Activated naive CD8-positive, alpha-beta T cell treated with anti-CD3 and anti-CD28 coated beads, Interleukin-2, amount 50 U/mL, for 24 hours (primary cell): ENCODE measurements at regions not wholly inside any gene's neighbourhood (a gene's known extent, or its start where the extent isn't known, plus 50 kb on each side); places are given as distances from the start of the nearest gene placed in this dataset.
"Not testable (repeated sequence)": the region's sequence is repeated elsewhere in the genome, so short reads cannot be mapped to it uniquely, and the experiment has no call there.

ENCODE experiments used
- ATAC-seq: fragments of 150-1000 bp; cut with Tn5 transposase; one replicate; pipeline ENCODE4 v1.10.0; 2021
- DNase-seq: peaks from one replicate; pipeline ENCODE4 v3.0.0; 2021
- H3K27ac Mint-ChIP-seq: one replicate; pipeline ENCODE4 v1.8.0; 2021; ENCODE audit warnings: mild to moderate bottlenecking, mixed read lengths
- H3K27me3 Mint-ChIP-seq: one replicate; pipeline ENCODE4 v1.8.0; 2021; ENCODE audit warnings: mixed read lengths
- H3K36me3 Mint-ChIP-seq: one replicate; pipeline ENCODE4 v1.8.0; 2021; ENCODE audit warnings: low read depth, mixed read lengths
- H3K4me1 Mint-ChIP-seq: one replicate; pipeline ENCODE4 v1.8.0; 2021; ENCODE audit warnings: mixed read lengths
- H3K4me3 Mint-ChIP-seq: one replicate; pipeline ENCODE4 v1.8.0; 2021; ENCODE audit warnings: mild to moderate bottlenecking, moderate library complexity, mixed read lengths
- H3K9me3 Mint-ChIP-seq: one replicate; pipeline ENCODE4 v1.8.0; 2021; ENCODE audit warnings: mixed read lengths

- not testable (repeated sequence) for DNase-seq, H3K27ac Mint-ChIP-seq, H3K36me3 Mint-ChIP-seq, H3K4me1 Mint-ChIP-seq, ATAC-seq, H3K4me3 Mint-ChIP-seq, H3K9me3 Mint-ChIP-seq
- H3K27me3 Mint-ChIP-seq, result peaks cover 13% of the 10 kb centered on the region
These were observed 185.9 kb upstream of the ZNF644 start for GRCh38 chr1:91207691-91208090.

DNA sequence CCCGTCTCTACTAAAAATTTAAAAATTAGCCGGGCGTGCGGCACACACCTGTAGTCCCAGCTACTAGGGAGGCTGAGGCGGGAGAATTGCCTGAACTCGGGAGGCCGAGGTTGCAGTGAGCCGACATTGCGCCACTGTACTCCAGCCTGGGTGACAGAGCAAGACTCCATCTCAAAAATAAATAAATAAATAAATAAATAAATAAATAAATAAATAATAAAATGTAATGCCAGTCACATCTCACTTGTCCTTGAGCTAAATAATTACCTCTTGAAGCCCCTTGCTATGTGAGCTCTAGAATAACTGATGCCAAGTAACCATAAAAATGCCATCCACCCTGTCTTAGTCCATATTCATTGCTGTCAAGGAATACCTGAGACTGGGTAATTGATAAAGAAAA is 182.3 kb upstream of the ZNF644 start:
- not testable (repeated sequence) for H3K9me3 Mint-ChIP-seq, H3K4me1 Mint-ChIP-seq, H3K4me3 Mint-ChIP-seq, ATAC-seq, H3K36me3 Mint-ChIP-seq, H3K27ac Mint-ChIP-seq, DNase-seq
- H3K27me3 Mint-ChIP-seq, result peaks cover 11% of the 10 kb centered on the region

GRCh38 chr1:91201694-91202093 is 179.9 kb upstream of the ZNF644 start:
- ATAC-seq, result no peak
- no peak overlapping the region for H3K4me3 Mint-ChIP-seq

DNA sequence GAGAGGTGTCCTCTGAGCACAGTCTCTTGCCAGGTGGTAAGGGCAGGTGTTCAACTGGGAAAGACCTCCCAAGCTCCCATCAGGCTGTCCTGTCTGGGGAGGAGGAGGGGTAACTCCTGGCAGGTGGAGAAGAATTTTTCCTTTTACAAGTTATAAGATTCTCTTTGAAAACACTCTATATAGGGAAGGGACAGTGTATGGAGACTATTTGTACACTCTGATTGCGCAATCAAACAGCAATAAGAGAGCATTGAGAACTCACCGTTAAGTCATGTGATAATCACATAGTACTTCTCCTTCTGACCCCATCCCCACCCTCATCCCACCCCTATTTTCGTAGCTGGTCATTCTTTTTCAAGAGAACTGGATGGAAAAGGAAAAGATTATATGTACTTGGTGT is 179.3 kb upstream of the ZNF644 start:
- Mint-ChIP-seq H3K4me3 (no peak overlapping the region), H3K4me1 (no peaks in the 10 kb centered on the region), H3K9me3 (no peaks in the 10 kb centered on the region), H3K27me3 (peaks cover 7% of the 10 kb centered on the region), H3K36me3 (no peaks in the 10 kb centered on the region), H3K27ac (no peak overlapping the region)
- DNase-seq (no peak), ATAC-seq (no peak)

More at GRCh38 chr1:91201694-91202093, 179.9 kb upstream of the ZNF644 start:
- Mint-ChIP-seq H3K4me1 (no peaks in the 10 kb centered on the region), H3K27me3 (peaks cover 7% of the 10 kb centered on the region), H3K36me3 (no peaks in the 10 kb centered on the region), H3K9me3 (no peaks in the 10 kb centered on the region), H3K27ac (no peak overlapping the region)
- no peak for DNase-seq

DNA sequence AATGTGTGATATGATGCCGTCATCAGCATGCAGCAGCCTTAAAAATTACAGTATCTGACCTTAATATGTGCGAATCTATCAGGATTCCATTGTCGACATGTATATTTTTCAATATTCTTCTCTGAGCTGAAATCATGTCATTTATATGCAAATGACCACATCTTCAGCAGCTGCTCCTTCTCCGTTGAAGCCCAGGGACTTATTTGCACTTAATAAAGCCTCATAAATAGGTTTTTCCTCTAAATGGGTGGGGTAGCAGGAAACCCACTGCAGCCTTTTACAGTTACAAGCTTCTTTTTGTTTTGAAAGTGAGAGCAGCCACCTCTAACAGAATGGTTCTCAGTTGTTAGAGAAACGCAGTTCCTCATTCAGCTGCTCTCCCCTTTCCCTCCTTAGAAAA is 178.8 kb upstream of the ZNF644 start:
- Mint-ChIP-seq H3K27ac (no peak overlapping the region), H3K9me3 (no peaks in the 10 kb centered on the region), H3K36me3 (no peaks in the 10 kb centered on the region), H3K27me3 (peaks cover 7% of the 10 kb centered on the region), H3K4me1 (no peaks in the 10 kb centered on the region), H3K4me3 (no peak overlapping the region)
- ATAC-seq (no peak), DNase-seq (no peak)

GRCh38 chr1:91199988-91200387 is 178.2 kb upstream of the ZNF644 start:
- no peak overlapping the region for H3K27ac Mint-ChIP-seq
- H3K27me3 Mint-ChIP-seq, result peaks cover 7% of the 10 kb centered on the region
- DNase-seq (no peak), ATAC-seq (no peak)
- H3K4me1 Mint-ChIP-seq, result no peaks in the 10 kb centered on the region
- no peaks in the 10 kb centered on the region for H3K36me3 Mint-ChIP-seq
- H3K9me3 Mint-ChIP-seq, result no peaks in the 10 kb centered on the region
- no peak overlapping the region for H3K4me3 Mint-ChIP-seq

- Mint-ChIP-seq H3K9me3 (peaks cover 6% of the 10 kb centered on the region), H3K27me3 (peaks cover 14% of the 10 kb centered on the region), H3K36me3 (no peaks in the 10 kb centered on the region), H3K4me1 (no peaks in the 10 kb centered on the region), H3K27ac (no peak overlapping the region), H3K4me3 (no peak overlapping the region)
- DNase-seq (no peak), ATAC-seq (no peak)
These were observed 169.2 kb upstream of the ZNF644 start for GRCh38 chr1:91190996-91191395.

DNA sequence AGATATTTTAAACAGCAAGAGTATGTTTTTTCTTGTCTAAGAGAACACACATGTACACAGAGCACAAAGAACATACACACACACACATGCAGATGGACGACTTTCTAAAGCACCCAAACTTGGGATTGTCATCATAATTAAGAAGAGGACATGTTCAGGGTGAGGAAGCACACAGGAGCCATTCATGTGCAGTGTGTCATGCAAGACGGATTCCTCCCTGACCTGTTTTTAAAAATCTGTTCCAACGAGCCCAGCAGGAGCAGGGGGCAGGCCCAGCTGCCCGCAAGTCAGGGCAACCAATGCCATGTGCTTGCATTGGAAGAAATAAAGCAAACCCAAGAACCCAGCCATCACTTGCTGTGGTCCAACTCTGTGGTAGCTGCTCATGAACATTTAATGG is 167.3 kb upstream of the ZNF644 start:
- DNase-seq, result no peak
- Mint-ChIP-seq H3K27ac (no peak overlapping the region), H3K36me3 (no peaks in the 10 kb centered on the region), H3K4me3 (no peak overlapping the region), H3K9me3 (peaks cover 15% of the 10 kb centered on the region), H3K27me3 (peaks cover 20% of the 10 kb centered on the region), H3K4me1 (no peaks in the 10 kb centered on the region)
- no peak for ATAC-seq

DNA sequence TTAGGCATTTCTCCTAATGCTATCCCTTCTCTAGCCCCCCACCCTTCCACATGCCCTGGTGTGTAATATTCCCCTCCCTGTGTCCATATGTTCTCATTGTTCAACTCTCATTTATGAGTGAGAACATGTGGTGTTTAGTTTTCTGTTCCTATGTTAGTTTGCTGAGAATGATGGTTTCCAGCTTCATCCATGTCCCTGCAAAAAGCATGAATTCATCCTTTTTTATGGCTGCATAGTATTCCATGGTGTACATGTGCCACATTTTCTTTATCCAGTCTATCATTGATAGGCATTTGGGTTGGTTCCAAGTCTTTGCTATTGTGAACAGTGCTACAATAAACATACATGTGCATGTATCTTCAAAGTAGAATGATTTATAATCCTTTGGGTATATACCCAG is 161.0 kb upstream of the ZNF644 start:
- H3K27ac Mint-ChIP-seq, H3K4me1 Mint-ChIP-seq, H3K4me3 Mint-ChIP-seq, ATAC-seq, H3K36me3 Mint-ChIP-seq, DNase-seq: not testable (repeated sequence)
- H3K9me3 Mint-ChIP-seq, result peaks cover 15% of the 10 kb centered on the region
- peaks cover 12% of the 10 kb centered on the region for H3K27me3 Mint-ChIP-seq

GRCh38 chr1:91176250-91176649 is 154.4 kb upstream of the ZNF644 start:
- DNase-seq, result no peak
- Mint-ChIP-seq H3K9me3 (no peaks in the 10 kb centered on the region), H3K36me3 (no peaks in the 10 kb centered on the region), H3K4me1 (no peaks in the 10 kb centered on the region), H3K27me3 (peaks cover 28% of the 10 kb centered on the region), H3K27ac (no peak overlapping the region), H3K4me3 (no peak overlapping the region)
- ATAC-seq, result no peak

GRCh38 chr1:91174734-91175133 is 152.9 kb upstream of the ZNF644 start:
- ATAC-seq (no peak), DNase-seq (no peak)
- no peaks in the 10 kb centered on the region for H3K4me1 Mint-ChIP-seq
- H3K27me3 Mint-ChIP-seq, result peaks cover 28% of the 10 kb centered on the region
- H3K27ac Mint-ChIP-seq, result no peak overlapping the region
- no peak overlapping the region for H3K4me3 Mint-ChIP-seq
- no peaks in the 10 kb centered on the region for H3K9me3 Mint-ChIP-seq
- no peaks in the 10 kb centered on the region for H3K36me3 Mint-ChIP-seq

DNA sequence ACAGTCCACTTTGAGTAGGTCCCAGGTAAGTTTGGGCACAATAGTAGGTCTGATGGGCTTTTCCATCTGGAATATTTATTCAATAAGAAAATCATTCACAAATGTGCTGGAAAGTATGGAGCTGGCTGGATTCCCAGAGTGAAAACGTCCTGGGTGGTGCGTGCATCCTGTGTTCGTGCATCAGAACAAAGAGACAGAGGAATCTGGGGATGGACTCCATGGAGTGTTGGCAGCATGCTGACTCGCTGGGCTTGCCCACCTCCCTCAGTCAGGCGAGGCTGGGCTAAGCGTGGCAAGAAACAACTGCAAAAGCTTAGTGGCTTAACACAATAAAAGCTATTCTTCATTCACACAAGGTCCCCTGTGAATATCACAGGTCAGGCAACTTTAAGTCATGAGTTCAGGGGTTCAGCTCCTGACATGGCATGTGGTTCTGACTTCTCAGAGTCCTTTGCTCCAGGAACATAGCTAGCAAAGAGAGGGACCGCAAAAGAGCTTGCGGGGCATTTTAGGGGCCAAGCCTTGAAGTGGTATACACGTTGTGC is 151.6 kb upstream of the ZNF644 start:
- no peak overlapping the region for H3K27ac Mint-ChIP-seq
- H3K36me3 Mint-ChIP-seq, result no peaks in the 10 kb centered on the region
- H3K27me3 Mint-ChIP-seq, result peaks cover 28% of the 10 kb centered on the region
- DNase-seq (no peak), ATAC-seq (no peak)
- H3K9me3 Mint-ChIP-seq, result no peaks in the 10 kb centered on the region
- H3K4me1 Mint-ChIP-seq, result no peaks in the 10 kb centered on the region
- H3K4me3 Mint-ChIP-seq, result no peak overlapping the region

DNA sequence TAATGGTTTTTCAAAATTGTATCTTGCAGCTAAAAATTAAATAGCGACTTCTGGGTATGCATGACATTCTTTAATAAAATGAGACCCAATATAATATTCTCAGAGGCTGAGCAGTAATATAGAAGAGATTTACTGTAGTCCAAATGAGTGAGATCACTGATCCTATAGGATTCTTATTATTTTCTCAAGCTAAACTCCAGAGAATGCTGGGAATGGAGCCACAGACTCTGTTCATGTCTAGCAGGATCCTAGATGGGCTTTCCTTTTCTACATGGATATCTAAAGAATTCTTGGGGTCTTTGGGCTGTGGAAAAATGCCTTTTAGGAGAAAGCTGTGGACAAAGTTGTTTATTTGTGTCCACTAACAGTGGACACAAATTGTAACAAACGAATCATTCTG is 150.7 kb upstream of the ZNF644 start:
- H3K27me3 Mint-ChIP-seq, result peaks cover 28% of the 10 kb centered on the region
- H3K4me3 Mint-ChIP-seq, result no peak overlapping the region
- ATAC-seq (no peak), DNase-seq (no peak)
- no peaks in the 10 kb centered on the region for H3K36me3 Mint-ChIP-seq
- no peaks in the 10 kb centered on the region for H3K4me1 Mint-ChIP-seq
- H3K27ac Mint-ChIP-seq, result no peak overlapping the region
- H3K9me3 Mint-ChIP-seq, result no peaks in the 10 kb centered on the region

GRCh38 chr1:91171898-91172297 is 150.1 kb upstream of the ZNF644 start:
- no peaks in the 10 kb centered on the region for H3K36me3 Mint-ChIP-seq
- H3K27ac Mint-ChIP-seq, result no peak overlapping the region
- H3K9me3 Mint-ChIP-seq, result no peaks in the 10 kb centered on the region
- H3K4me1 Mint-ChIP-seq, result no peaks in the 10 kb centered on the region
- DNase-seq (no peak), ATAC-seq (no peak)
- peaks cover 28% of the 10 kb centered on the region for H3K27me3 Mint-ChIP-seq
- H3K4me3 Mint-ChIP-seq, result no peak overlapping the region

DNA sequence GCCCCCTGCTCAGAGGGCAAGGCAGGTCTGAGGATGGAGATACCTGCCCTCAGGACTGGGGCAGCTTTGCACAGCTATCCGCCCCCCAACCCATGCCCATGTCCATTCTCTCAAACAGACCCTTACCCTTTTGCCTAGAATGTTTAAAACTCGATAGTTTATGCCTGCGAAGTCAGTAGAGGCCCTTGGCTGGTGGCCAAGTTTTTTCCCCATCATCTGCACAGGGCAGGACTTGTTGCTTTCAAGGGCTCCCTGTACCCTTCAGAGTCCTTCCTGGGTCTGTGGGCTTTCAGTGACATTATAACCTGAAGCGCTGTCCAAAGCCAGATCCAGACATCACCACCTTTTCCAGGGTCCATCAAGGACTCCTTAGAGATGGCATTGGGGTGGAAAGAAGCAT is 148.7 kb upstream of the ZNF644 start:
- Mint-ChIP-seq H3K9me3 (no peaks in the 10 kb centered on the region), H3K36me3 (no peaks in the 10 kb centered on the region), H3K27me3 (peaks cover 23% of the 10 kb centered on the region), H3K4me3 (no peak overlapping the region), H3K27ac (no peak overlapping the region), H3K4me1 (no peaks in the 10 kb centered on the region)
- ATAC-seq (no peak), DNase-seq (no peak)

- H3K4me3 Mint-ChIP-seq, result no peak overlapping the region
- H3K27ac Mint-ChIP-seq, result no peak overlapping the region
- no peaks in the 10 kb centered on the region for H3K36me3 Mint-ChIP-seq
- H3K9me3 Mint-ChIP-seq, result no peaks in the 10 kb centered on the region
- ATAC-seq, result no peak
- H3K4me1 Mint-ChIP-seq, result no peaks in the 10 kb centered on the region
- no peaks in the 10 kb centered on the region for H3K27me3 Mint-ChIP-seq
- DNase-seq, result peak; percentile 30
These were observed 144.4 kb upstream of the ZNF644 start for GRCh38 chr1:91166106-91166712.
